HG02885 (cell line): ENCODE measurements at regions not wholly inside any gene's neighbourhood (a gene's known extent, or its start where the extent isn't known, plus 50 kb on each side); places are given as distances from the start of the nearest gene placed in this dataset.
"Not testable (repeated sequence)": the region's sequence is repeated elsewhere in the genome, so short reads cannot be mapped to it uniquely, and the experiment has no call there.

Experiments used
- ATAC-seq: cut with Tn5 transposase; IDR thresholded peaks from one replicate; pipeline ENCODE4 v1.9.1; 2021; ENCODE audit warnings: mild to moderate bottlenecking; ENCODE audit not compliant: unreplicated experiment, poor library complexity

- ATAC-seq = no peak
Observed at GRCh38 chr10:125411724-125412123, 251.4 kb upstream of the CTBP2 start.

GRCh38 chr10:125409756-125410155, 249.4 kb upstream of the CTBP2 start:
- no peak for ATAC-seq

DNA sequence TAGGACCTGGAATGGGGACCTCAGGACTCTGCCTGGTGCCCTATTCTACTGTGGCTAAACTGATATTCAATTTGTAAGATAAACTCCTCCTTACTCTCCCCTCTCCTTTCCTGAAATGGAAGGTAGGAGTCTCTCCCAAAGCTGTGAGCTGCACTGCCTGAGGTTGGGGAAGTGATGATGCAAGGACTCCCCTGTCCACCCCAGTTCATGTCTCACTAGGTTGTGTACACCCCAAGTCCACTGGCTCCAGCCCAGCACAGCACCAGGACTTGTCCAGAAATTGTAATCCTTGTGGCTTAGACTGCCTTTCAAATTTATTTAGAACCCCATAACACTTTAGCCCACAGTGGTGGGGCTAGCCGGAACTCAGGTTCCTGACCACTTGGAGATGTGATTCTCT, 247.2 kb upstream of the CTBP2 start:
- ATAC-seq = no peak

DNA sequence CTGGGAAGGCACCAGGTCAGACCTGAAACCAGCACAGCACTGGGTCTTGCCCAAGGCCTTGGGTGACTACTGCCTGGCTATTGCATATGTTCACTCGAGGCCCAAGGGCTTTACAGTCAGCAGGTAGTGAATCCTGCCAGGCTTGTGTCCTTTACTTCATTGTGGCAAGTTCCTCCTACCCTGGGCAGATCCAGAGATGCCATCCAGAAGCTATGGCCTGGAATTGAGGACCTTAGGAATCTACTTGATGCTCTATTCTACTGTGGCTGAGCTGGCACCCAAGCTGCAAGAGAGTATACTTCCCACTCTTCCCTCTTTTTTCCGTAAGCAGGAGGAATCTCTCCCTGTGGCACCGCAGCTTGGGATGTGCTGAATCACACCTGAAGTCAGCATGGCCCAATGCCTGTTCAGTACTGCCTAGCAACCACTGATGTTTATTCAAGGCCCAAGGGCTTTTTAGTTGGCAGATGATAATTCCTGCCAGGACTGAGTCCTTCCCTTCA, 246.7 kb upstream of the CTBP2 start:
- no peak for ATAC-seq

DNA sequence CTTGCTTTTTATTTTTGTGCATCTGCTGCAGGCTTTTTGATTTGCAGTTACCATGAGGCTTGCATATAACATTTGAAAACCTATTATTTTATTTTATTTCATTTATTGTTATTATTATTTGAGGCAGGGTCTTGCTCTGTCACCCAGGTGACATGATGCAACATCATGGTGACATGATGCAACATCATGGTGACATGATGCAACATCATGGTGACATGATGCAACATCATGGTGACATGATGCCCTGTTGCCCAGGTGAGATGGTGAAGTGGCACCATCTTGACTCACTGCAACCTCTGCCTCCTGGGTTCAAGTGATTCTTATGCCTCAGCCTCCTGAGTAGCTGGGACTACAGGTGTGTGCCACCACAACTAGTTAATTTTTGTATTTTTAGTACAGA, 244.5 kb upstream of the CTBP2 start:
- not testable (repeated sequence) for ATAC-seq

GRCh38 chr10:125401462-125401861, 241.1 kb upstream of the CTBP2 start:
- ATAC-seq = no peak

DNA sequence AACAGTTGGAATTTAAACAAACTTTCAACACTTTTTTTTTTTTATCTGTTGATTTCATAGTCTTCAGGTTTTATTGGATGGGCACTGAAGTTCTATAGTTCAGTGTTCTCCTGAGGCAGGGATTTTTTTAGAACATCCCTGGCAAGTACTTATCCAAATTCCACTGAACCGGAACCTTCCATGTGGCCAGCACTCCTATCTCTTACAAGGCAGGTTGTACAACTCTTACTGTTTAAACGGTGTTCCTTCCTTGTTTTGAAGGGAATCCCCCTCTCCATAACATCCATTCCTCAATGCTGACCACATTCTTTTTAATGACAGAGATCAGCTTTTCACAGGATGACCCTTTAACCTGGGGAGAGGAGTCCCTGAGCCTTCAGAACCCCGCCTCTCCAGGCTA, 238.9 kb upstream of the CTBP2 start:
- no peak for ATAC-seq

- no peak for ATAC-seq
Observed at GRCh38 chr10:125398270-125398669, 237.9 kb upstream of the CTBP2 start.

DNA sequence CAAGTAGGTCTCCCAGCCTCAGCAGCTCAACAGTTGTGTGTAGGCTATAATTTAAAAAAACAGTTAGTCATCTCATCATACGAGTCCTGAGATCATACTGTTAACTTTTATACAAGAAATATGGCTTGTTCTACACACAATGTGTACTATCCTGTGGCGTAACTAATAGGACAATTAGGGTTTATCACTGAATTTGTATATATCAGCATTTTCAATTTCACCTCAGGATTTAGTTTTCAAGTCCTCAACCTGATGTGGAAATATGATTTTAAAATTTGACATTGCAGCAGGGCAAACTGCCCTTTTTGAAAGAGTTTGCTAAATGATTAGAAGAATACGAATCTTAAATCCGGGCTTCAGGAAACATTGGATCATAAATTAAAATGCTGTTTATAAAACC, 237.2 kb upstream of the CTBP2 start:
- no peak for ATAC-seq

GRCh38 chr10:125396676-125397075, 236.3 kb upstream of the CTBP2 start:
- no peak for ATAC-seq

- no peak for ATAC-seq
Observed at GRCh38 chr10:125392609-125393008, 232.2 kb upstream of the CTBP2 start.

GRCh38 chr10:125392154-125392553, 231.8 kb upstream of the CTBP2 start:
- no peak for ATAC-seq

DNA sequence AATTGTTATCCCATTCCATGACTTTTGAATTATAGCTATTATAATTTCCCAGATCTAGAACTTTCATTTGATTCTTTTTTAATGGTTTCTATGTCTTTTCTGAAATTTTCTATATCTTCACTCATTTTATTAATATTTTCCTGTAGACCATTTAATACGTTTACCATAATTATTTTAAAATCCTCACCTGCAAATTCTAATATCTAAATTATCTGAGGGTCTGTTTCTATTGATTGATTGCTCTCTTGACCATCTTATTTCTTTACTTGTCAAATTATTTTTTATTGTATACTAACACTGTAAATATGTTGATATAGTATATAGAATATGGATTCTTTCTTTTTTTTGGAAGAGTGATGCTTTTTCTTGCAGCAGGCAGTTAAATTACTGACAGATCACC, 229.3 kb upstream of the CTBP2 start:
- ATAC-seq = no peak

GRCh38 chr10:125379592-125379991, 219.2 kb upstream of the CTBP2 start:
- ATAC-seq = no peak

GRCh38 chr10:125377368-125377767, 217.0 kb upstream of the CTBP2 start:
- ATAC-seq = no peak

DNA sequence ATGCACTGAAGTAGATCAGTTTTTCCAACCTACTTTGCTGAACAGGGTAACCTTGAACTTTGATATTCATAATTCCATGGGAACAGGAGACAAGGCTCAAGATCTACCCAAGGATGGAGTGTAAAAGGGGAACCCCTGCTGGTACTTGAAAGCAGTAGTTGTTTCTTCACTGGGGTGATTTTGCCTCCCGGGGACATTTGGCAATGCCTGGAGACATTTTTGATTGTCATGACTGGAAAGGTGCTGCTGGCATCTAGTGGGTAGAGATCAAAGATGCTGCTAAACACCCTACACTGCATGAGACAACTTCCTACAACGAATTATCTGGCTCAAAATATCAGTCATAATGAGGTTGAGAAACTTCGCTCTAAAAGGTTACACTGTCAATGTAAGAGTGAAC, 214.8 kb upstream of the CTBP2 start:
- ATAC-seq = no peak

DNA sequence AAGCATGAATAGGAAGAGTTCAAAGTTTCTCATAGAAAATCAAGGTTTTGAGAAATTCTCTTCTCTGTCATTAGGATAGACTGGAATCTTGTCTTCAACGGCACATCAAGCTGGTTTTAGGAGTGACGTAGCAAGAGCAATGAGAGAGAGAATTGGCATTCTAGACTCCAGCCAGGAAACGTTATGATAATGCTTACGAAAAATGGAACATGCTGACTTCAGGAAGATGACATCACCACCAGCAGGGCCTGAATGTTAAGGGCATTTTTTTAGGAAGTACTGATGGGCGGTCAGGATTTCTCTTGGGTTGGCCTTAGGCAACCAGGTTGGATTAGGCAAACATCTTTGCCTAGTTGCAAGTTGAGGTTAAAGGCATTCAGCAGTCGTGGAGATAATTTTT, 213.2 kb upstream of the CTBP2 start:
- ATAC-seq = no peak

DNA sequence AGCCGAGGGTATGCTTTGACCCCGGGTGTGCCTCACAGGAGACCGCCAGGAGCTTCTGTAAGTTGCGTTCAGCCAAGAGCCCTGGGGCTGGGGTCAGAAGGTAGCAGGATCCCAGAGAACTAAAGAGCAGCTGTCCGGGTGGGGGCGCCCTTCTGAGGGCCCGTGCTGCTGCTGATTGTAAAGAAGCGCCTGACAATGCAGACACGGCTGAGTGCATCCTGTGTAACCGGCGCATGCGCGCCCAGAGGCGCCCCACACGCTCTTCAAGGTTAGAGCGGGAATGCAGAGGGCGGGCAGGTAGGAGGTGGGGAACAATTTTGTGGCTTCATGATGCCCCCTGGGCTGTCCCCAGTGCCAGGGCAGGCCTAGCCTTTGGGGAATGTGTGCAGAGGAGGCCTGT, 210.2 kb upstream of the CTBP2 start:
- ATAC-seq = no peak

DNA sequence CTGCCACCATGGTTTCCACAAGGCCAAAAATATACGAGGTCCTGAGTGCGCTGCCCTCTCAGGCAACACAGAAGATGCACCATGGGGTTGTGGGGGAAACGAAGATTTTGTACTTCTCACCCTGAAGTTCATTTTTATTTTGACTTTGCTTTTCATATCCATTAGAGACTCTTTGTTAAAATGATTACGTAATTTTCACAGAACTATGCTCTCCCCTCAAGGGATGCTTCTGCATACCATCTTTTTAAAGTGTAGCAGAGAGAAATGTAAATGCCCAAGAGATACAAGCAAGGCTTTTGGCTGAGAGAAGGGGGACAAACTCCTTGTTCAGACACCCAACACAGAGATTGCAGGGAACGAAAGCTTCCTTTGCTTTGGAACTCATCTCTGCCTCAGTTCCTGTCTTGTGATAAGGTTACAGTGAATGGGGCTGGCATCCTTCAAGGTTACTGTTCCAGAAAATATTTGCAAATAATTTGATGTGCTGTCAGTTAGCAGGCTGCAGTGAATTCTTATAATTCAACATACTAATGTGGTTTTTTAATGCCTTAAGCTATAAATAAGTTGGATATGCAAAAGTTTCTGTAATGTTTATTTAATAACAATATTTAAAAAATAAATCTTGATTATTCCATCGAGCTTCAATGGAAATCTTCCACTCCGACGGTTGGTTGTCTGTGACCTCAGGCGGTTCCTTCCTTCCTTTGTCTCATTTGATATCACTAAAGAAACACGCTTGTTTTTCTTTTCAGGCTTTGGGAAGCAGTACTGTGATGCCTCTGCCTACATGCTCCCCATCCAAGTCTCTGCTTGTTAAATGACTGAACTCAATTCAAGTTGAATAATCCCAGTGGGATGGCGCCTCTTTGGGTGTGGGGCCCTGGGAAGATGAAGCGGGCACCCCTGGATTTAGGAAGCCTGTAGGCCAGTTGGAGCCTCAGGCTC, 209.3 kb upstream of the CTBP2 start:
- no peak for ATAC-seq

GRCh38 chr10:125368146-125368545, 207.8 kb upstream of the CTBP2 start:
- ATAC-seq = no peak

- ATAC-seq = no peak
Observed at GRCh38 chr10:125363791-125364190, 203.4 kb upstream of the CTBP2 start.

- ATAC-seq = no peak
Observed at GRCh38 chr10:125362950-125363349, 202.6 kb upstream of the CTBP2 start.
